ENCODE measurements at regions not wholly inside any gene's neighbourhood (a gene's known extent, or its start where the extent isn't known, plus 50 kb on each side); places are given as distances from the start of the nearest gene placed in this dataset.

DNA sequence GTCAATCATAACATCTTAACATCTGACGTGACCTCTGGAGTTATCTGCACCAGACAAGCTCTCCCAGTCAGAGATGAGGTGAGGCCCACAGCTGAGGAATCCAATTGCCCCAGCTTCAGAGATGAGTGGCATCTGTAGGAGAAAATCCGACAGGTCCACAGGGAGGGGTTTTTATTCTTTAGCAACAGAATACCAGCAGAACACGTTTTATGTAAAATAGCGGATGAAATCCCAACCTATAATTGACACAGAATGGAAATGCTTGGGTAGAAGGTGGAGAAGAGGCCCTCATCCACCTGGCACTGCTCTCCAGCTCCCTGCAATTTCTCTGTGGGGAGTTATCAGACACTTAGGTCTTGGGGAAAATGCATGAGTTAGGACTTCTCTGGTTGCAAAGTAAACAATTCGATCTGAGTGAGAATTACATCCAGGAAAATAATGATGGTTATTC lies 144.2 kb upstream of the NRP1 start:
- no peak for TF ChIP-seq EZH2 (IDR thresholded peaks at IDR 0.05; ENCODE audit: insufficient read depth, poor library complexity, severe bottlenecking)
- no peak for TF ChIP-seq EZH2phosphoT487 (IDR thresholded peaks at IDR 0.05; ENCODE audit: insufficient read depth, low read depth)
